SU-DHL-6 (cell line): ENCODE measurements at regions not wholly inside any gene's neighbourhood (a gene's known extent, or its start where the extent isn't known, plus 50 kb on each side); places are given as distances from the start of the nearest gene placed in this dataset.

Experiments used
- EZH2phosphoT487 ChIP-seq: fragments of 200-600 bp; sonication (generic), shearing (Covaris generic); conservative IDR thresholded peaks from 2 replicates; pipeline ENCODE4 v1.6.1; 2018; ENCODE audit warnings: mild to moderate bottlenecking, antibody characterized with exemption, low read length, moderate library complexity, mixed read lengths
- TF ChIP-seq, protein P1 (sequence below): fragments of 200-600 bp; sonication (generic); IDR thresholded peaks from one replicate; pipeline ENCODE4 v1.5.1; 2017; ENCODE audit warnings: antibody characterized with exemption, mild to moderate bottlenecking, low read length, moderate library complexity; ENCODE audit not compliant: insufficient read depth, poor library complexity, severe bottlenecking

GRCh38 chr1:228852511-228853088 lies 117.3 kb downstream of the RHOU start:
- TF ChIP-seq, protein P1, sequence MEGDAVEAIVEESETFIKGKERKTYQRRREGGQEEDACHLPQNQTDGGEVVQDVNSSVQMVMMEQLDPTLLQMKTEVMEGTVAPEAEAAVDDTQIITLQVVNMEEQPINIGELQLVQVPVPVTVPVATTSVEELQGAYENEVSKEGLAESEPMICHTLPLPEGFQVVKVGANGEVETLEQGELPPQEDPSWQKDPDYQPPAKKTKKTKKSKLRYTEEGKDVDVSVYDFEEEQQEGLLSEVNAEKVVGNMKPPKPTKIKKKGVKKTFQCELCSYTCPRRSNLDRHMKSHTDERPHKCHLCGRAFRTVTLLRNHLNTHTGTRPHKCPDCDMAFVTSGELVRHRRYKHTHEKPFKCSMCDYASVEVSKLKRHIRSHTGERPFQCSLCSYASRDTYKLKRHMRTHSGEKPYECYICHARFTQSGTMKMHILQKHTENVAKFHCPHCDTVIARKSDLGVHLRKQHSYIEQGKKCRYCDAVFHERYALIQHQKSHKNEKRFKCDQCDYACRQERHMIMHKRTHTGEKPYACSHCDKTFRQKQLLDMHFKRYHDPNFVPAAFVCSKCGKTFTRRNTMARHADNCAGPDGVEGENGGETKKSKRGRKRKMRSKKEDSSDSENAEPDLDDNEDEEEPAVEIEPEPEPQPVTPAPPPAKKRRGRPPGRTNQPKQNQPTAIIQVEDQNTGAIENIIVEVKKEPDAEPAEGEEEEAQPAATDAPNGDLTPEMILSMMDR = no peak
- TF ChIP-seq EZH2phosphoT487 = no peak
